OCI-M1 (cell line): ENCODE measurements at regions not wholly inside any gene's neighbourhood (a gene's known extent, or its start where the extent isn't known, plus 50 kb on each side); places are given as distances from the start of the nearest gene placed in this dataset.
"Not testable (repeated sequence)": the region's sequence is repeated elsewhere in the genome, so short reads cannot be mapped to it uniquely, and the experiment has no call there.

Experiments
- DNase-seq: peaks from one replicate; lab custom pipeline; 2025; lab: John Stamatoyannopoulos, UW

- no peak for DNase-seq
These were observed 304.2 kb downstream of the DNAH5 start for GRCh38 chr5:13640270-13640669.

- no peak for DNase-seq
These were observed 311.8 kb downstream of the DNAH5 start for GRCh38 chr5:13632676-13633075.

- no peak for DNase-seq
These were observed 315.3 kb downstream of the DNAH5 start for GRCh38 chr5:13629218-13629617.

- DNase-seq = no peak
These were observed 316.6 kb downstream of the DNAH5 start for GRCh38 chr5:13627673-13628454.

GRCh38 chr5:13625616-13626198, 318.8 kb downstream of the DNAH5 start:
- DNase-seq = no peak

GRCh38 chr5:13624283-13625074, 320.0 kb downstream of the DNAH5 start:
- DNase-seq = no peak

GRCh38 chr5:13613621-13614020, 330.9 kb downstream of the DNAH5 start:
- no peak for DNase-seq

- DNase-seq = no peak
These were observed 332.9 kb downstream of the DNAH5 start for GRCh38 chr5:13611604-13612003.

- DNase-seq = no peak
These were observed 335.0 kb downstream of the DNAH5 start for GRCh38 chr5:13609504-13609903.

GRCh38 chr5:13606051-13606450, 338.4 kb downstream of the DNAH5 start:
- DNase-seq = no peak

GRCh38 chr5:13601112-13601511, 343.4 kb downstream of the DNAH5 start:
- DNase-seq = no peak

GRCh38 chr5:13595978-13596377, 348.5 kb downstream of the DNAH5 start:
- DNase-seq = peak; percentile 11

- DNase-seq = peak; percentile 93
These were observed 352.9 kb downstream of the DNAH5 start for GRCh38 chr5:13591621-13592020.

- DNase-seq = no peak
These were observed 359.2 kb downstream of the DNAH5 start for GRCh38 chr5:13585324-13585723.

GRCh38 chr5:13581914-13582313, 362.6 kb downstream of the DNAH5 start:
- DNase-seq = peak; percentile 62

- DNase-seq = no peak
These were observed 363.4 kb downstream of the DNAH5 start for GRCh38 chr5:13581132-13581531.

GRCh38 chr5:13580058-13580457, 364.4 kb downstream of the DNAH5 start:
- DNase-seq = no peak

GRCh38 chr5:13579091-13579490, 365.4 kb downstream of the DNAH5 start:
- DNase-seq = not testable (repeated sequence)

GRCh38 chr5:13578311-13579039, 366.0 kb downstream of the DNAH5 start:
- DNase-seq = not testable (repeated sequence)

GRCh38 chr5:13574574-13574973, 369.9 kb downstream of the DNAH5 start:
- no peak for DNase-seq

GRCh38 chr5:13572163-13572562, 372.3 kb downstream of the DNAH5 start:
- no peak for DNase-seq

GRCh38 chr5:13569090-13569715, 375.3 kb downstream of the DNAH5 start:
- no peak for DNase-seq
